Mesenchymal stem cell (in vitro differentiated cells and primary cell): ENCODE measurements at regions not wholly inside any gene's neighbourhood (a gene's known extent, or its start where the extent isn't known, plus 50 kb on each side); places are given as distances from the start of the nearest gene placed in this dataset.

ENCODE experiments used
- DNase-seq: peaks from one replicate; pipeline ENCODE4 v3.0.0-alpha.2; 2013
- H2AFZ ChIP-seq: one replicate; pipeline ENCODE4 v1.6.1; 2013; ENCODE audit warnings: low read depth, mild to moderate bottlenecking, control low read depth, inconsistent platforms, low read length, moderate library complexity
- H2AK5ac ChIP-seq: 2 replicates; pipeline ENCODE4 v1.6.1; 2013; ENCODE audit warnings: low read length, moderate library complexity, mild to moderate bottlenecking, inconsistent platforms; ENCODE audit not compliant: severe bottlenecking
- H2BK120ac ChIP-seq: one replicate; pipeline ENCODE4 v1.6.1; 2013; ENCODE audit warnings: low read depth, mild to moderate bottlenecking, inconsistent platforms, low read length, moderate library complexity
- H2BK12ac ChIP-seq, 2 experiments: one replicate each; pipeline ENCODE4 v1.6.1; 2013; ENCODE audit warnings: inconsistent platforms in 2 of 2, low read length in 2 of 2, mild to moderate bottlenecking in 2 of 2, moderate library complexity in 2 of 2, control low read depth in 1 of 2
- H2BK15ac ChIP-seq: one replicate; pipeline ENCODE4 v1.6.1; 2013; ENCODE audit warnings: mild to moderate bottlenecking, low read depth, inconsistent platforms; ENCODE audit not compliant: poor library complexity, severe bottlenecking
- H2BK5ac ChIP-seq: 2 replicates; pipeline ENCODE4 v1.6.1; 2013; ENCODE audit warnings: low read depth, mild to moderate bottlenecking, low read length, control low read depth, inconsistent platforms; ENCODE audit not compliant: poor library complexity, severe bottlenecking
- H3K14ac ChIP-seq, 2 experiments: one replicate each; pipeline ENCODE4 v1.6.1; 2013; ENCODE audit warnings: inconsistent platforms in 2 of 2, low read length in 2 of 2, control low read depth in 1 of 2, mild to moderate bottlenecking in 1 of 2, moderate library complexity in 1 of 2
- H3K18ac ChIP-seq, 2 experiments: one replicate each; pipeline ENCODE4 v1.6.1; 2013; ENCODE audit warnings: inconsistent platforms in 2 of 2, low read length in 2 of 2, control low read depth in 1 of 2, low read depth in 1 of 2, mild to moderate bottlenecking in 1 of 2
- H3K23ac ChIP-seq, 2 experiments: one replicate each; pipeline ENCODE4 v1.6.1; 2013; ENCODE audit warnings: inconsistent platforms in 2 of 2, low read length in 2 of 2, mild to moderate bottlenecking in 2 of 2, moderate library complexity in 2 of 2, control low read depth in 1 of 2
- H3K27ac ChIP-seq: 2 replicates; pipeline ENCODE4 v1.5.1; 2013; ENCODE audit warnings: mild to moderate bottlenecking, moderate library complexity, low read length, control low read depth, inconsistent platforms; ENCODE audit not compliant: poor library complexity, severe bottlenecking
- H3K27me3 ChIP-seq, 2 experiments: 2 replicates each; pipeline versions ENCODE4 v1.6.1 to v1.7.0; 2013; ENCODE audit warnings: low read length in 2 of 2, mild to moderate bottlenecking in 2 of 2, moderate library complexity in 2 of 2, control low read depth in 1 of 2, inconsistent platforms in 1 of 2; ENCODE audit not compliant: control insufficient read depth in 1 of 2, insufficient read depth in 1 of 2
- H3K36me3 ChIP-seq, 2 experiments: 2 replicates each; pipeline versions ENCODE4 v1.6.1 to v1.7.0; 2013; ENCODE audit warnings: low read length in 2 of 2, control low read depth in 1 of 2, inconsistent platforms in 1 of 2, low read depth in 1 of 2, mild to moderate bottlenecking in 1 of 2; ENCODE audit not compliant: insufficient read depth in 2 of 2, control insufficient read depth in 1 of 2
- H3K4ac ChIP-seq, 2 experiments: one replicate each; pipeline ENCODE4 v1.6.1; 2013; ENCODE audit warnings: inconsistent platforms in 2 of 2, low read length in 2 of 2, mild to moderate bottlenecking in 2 of 2, moderate library complexity in 2 of 2, control low read depth in 1 of 2, low read depth in 1 of 2
- H3K4me1 ChIP-seq: 2 replicates; pipeline ENCODE4 v1.6.1; 2013; ENCODE audit warnings: low read depth, low read length, control low read depth; ENCODE audit not compliant: control insufficient read depth, insufficient read depth
- H3K4me2 ChIP-seq: 2 replicates; pipeline ENCODE4 v1.6.1; 2013; ENCODE audit warnings: low read length, mild to moderate bottlenecking, inconsistent platforms; ENCODE audit not compliant: poor library complexity, severe bottlenecking
- H3K4me3 ChIP-seq, 2 experiments: 2 replicates each; pipeline versions ENCODE4 v1.5.1 to v1.7.0; 2013; ENCODE audit warnings: low read length in 2 of 2, mild to moderate bottlenecking in 2 of 2, control low read depth in 1 of 2, low read depth in 1 of 2; ENCODE audit not compliant: insufficient read depth in 1 of 2
- H3K79me1 ChIP-seq: replicated peaks from 2 replicates; pipeline ENCODE4 v1.6.1; 2013; ENCODE audit warnings: mild to moderate bottlenecking, control low read depth, low read length, inconsistent platforms; ENCODE audit not compliant: poor library complexity, severe bottlenecking
- H3K9ac ChIP-seq: 2 replicates; pipeline ENCODE4 v1.7.0; 2013; ENCODE audit warnings: mild to moderate bottlenecking, low read length, moderate library complexity
- H3K9me3 ChIP-seq: 2 replicates; pipeline ENCODE4 v1.7.0; 2013; ENCODE audit warnings: mild to moderate bottlenecking, low read length; ENCODE audit not compliant: control insufficient read depth
- H4K8ac ChIP-seq: one replicate; pipeline ENCODE4 v1.6.1; 2013; ENCODE audit warnings: inconsistent platforms, mild to moderate bottlenecking, low read length, moderate library complexity
- H4K91ac ChIP-seq: one replicate; pipeline ENCODE4 v1.6.1; 2013; ENCODE audit warnings: mild to moderate bottlenecking, low read length, inconsistent platforms
- WGBS: methylation state at CpG from one replicate; pipeline ENCODE4 v1.1.7; 2013; ENCODE audit warnings: mixed read lengths; 5-methylcytosine and 5-hydroxymethylcytosine counted together

DNA sequence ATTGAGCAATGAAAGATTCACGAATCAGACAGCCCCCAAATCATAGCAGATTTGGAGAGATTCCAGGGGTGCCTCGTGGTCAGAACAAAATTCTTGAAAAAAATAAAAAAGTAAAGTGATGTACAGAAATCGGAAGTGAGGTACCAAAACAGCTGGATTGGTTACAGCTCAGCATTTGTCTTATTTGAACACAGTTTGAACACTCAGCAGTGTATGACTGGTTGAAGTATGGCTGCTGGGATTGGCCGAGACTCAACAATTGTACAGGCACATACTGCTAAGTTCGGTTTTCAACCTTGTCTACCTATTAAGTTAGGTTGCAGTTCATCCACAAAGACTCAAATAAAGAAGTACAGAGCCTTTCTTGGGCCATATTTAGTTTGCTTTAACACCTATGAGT, 865.4 kb upstream of the TMEM132C start:
- no peaks in the 10 kb centered on the region for H3K27me3 ChIP-seq
- H2BK5ac ChIP-seq: no peak overlapping the region

DNA sequence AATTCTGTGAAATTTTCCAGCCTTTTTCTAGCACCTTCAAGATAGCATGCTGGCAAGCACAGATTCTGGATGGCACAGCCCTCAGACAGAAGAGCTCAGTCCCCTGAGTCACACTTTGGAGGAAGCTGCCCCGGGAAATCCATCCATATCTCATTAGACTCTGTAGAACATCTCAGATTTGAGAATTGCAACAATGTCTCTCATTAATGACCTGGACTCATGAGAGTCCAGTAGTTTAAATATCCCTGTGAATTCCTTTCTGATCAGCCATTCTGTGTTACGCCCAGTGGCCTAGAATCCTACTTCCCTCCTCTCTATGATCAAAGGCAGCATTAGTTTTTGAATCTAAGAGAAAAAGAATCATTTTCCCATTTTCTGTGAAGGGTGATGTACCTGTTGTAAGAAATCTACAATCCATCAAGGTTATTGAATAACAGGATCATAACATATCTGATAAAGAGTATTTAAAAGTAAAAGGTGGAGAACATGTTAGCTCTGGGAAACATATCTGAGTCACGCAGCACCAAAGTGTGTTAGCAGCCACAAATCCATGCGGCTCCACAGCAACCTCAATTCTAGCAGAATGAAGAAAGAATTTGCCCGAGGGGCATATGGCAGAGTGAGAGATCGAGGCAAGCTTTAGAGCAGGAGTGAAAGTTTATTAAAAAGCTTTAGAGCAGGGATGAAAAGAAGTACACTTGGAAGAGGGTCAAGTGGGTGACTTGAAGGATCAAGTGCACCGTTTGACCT, 855.6 kb upstream of the TMEM132C start:
- no peak overlapping the region for H2BK15ac ChIP-seq
- no peaks in the 10 kb centered on the region for H3K9me3 ChIP-seq
- H2AFZ ChIP-seq: no peak overlapping the region
- no peak overlapping the region for H2BK120ac ChIP-seq
- no peak overlapping the region for H3K4ac ChIP-seq
- no peak for DNase-seq
- H3K23ac ChIP-seq: no peak overlapping the region
- H3K27me3 ChIP-seq: peaks cover 0 to 3% of the 10 kb centered on the region in 2 experiments
- no peak overlapping the region for H2AK5ac ChIP-seq
- H3K14ac ChIP-seq: no peak overlapping the region
- H4K8ac ChIP-seq: no peak overlapping the region
- H3K9ac ChIP-seq: no peak overlapping the region
- H2BK5ac ChIP-seq: no peak overlapping the region
- H3K4me3 ChIP-seq: no peak overlapping the region
- no peaks in the 10 kb centered on the region for H3K4me1 ChIP-seq
- 82% methylated on average over 6 of the region's 7 CpGs for WGBS
- H3K4me2 ChIP-seq: no peak overlapping the region
- H3K79me1 ChIP-seq: no peaks in the 10 kb centered on the region
- H4K91ac ChIP-seq: no peak overlapping the region
- H3K27ac ChIP-seq: no peak overlapping the region
- H3K18ac ChIP-seq: no peak overlapping the region
- H2BK12ac ChIP-seq: no peak overlapping the region
- no peaks in the 10 kb centered on the region for H3K36me3 ChIP-seq

More for the DNA sequence above, 865.4 kb upstream of the TMEM132C start:
- H2BK120ac ChIP-seq: no peak overlapping the region
- no peak overlapping the region for H3K18ac ChIP-seq
- H3K36me3 ChIP-seq: no peaks in the 10 kb centered on the region
- H3K27ac ChIP-seq: no peak overlapping the region
- H3K79me1 ChIP-seq: no peaks in the 10 kb centered on the region
- no peak overlapping the region for H2AK5ac ChIP-seq
- peaks cover 12% of the 10 kb centered on the region for H3K9me3 ChIP-seq
- 89% methylated on average over 4 of the region's 5 CpGs for WGBS
- H3K4me3 ChIP-seq: no peak overlapping the region
- H3K9ac ChIP-seq: no peak overlapping the region
- H3K23ac ChIP-seq: no peak overlapping the region
- H2BK15ac ChIP-seq: no peak overlapping the region
- no peak overlapping the region for H4K91ac ChIP-seq
- H3K4me2 ChIP-seq: no peak overlapping the region
- no peak for DNase-seq
- peaks cover 4% of the 10 kb centered on the region for H3K4me1 ChIP-seq
- no peak overlapping the region for H2AFZ ChIP-seq
- no peak overlapping the region for H3K14ac ChIP-seq
- H2BK12ac ChIP-seq: no peak overlapping the region
- H3K4ac ChIP-seq: no peak overlapping the region
- no peak overlapping the region for H4K8ac ChIP-seq

DNA sequence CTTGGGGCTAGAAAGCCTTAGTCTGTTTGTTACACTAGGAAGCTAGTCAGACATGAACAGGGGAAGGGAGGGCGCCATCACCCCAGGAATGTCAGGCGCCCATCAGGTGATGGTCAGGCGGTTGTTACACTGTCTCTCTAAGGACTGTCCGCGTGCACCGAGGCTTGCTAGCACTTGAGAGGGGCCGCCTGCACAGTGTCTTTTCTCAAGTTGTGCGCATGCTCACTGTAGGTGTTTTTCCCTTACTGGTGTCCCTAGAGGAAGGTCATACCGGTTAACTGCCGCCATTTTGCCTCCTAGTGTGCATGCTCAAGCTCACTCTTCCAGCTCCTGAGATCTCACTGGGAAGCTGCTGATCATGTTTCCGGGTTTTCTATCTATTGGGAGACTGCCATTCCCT, 855.0 kb upstream of the TMEM132C start:
- H2BK12ac ChIP-seq: no peak overlapping the region
- H3K9ac ChIP-seq: no peak overlapping the region
- no peak overlapping the region for H2AK5ac ChIP-seq
- H3K4ac ChIP-seq: no peak overlapping the region
- no peak overlapping the region for H3K4me2 ChIP-seq
- H3K23ac ChIP-seq: no peak overlapping the region
- no peaks in the 10 kb centered on the region for H3K79me1 ChIP-seq
- H3K9me3 ChIP-seq: peaks cover 2% of the 10 kb centered on the region
- no peak for DNase-seq
- H4K91ac ChIP-seq: no peak overlapping the region
- no peak overlapping the region for H3K4me3 ChIP-seq
- H2AFZ ChIP-seq: no peak overlapping the region
- H2BK15ac ChIP-seq: no peak overlapping the region
- 89% methylated on average over 11 of the region's 11 CpGs for WGBS
- H2BK120ac ChIP-seq: no peak overlapping the region
- peaks cover 0 to 3% of the 10 kb centered on the region in 2 experiments for H3K27me3 ChIP-seq
- no peak overlapping the region for H4K8ac ChIP-seq
- H3K18ac ChIP-seq: no peak overlapping the region
- H2BK5ac ChIP-seq: no peak overlapping the region
- no peaks in the 10 kb centered on the region for H3K4me1 ChIP-seq
- H3K27ac ChIP-seq: no peak overlapping the region
- no peaks in the 10 kb centered on the region for H3K36me3 ChIP-seq
- H3K14ac ChIP-seq: no peak overlapping the region

DNA sequence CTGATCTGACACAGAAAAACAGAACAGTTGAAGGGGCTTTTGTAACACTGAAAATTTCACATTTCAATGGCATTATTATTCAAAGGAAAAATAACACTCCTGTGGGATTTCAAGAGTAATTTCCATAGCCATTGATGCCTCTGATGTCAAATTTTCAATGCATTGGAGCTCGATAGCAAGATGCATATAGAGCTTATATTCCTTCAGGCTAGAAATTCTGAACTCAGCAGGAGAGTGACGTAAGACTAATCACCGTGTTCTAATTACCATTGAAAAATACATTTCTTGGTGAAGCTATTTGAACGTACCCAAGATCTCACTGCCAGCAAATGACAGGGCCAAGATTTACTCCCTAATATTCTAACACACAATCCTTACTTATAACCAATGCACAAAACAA, 854.1 kb upstream of the TMEM132C start:
- Histone ChIP-seq H2BK12ac (no peak overlapping the region), H4K8ac (no peak overlapping the region), H3K14ac (no peak overlapping the region), H3K79me1 (no peaks in the 10 kb centered on the region), H3K27ac (no peak overlapping the region), H3K4me2 (no peak overlapping the region), H3K4ac (no peak overlapping the region), H3K4me3 (no peak overlapping the region), H3K36me3 (no peaks in the 10 kb centered on the region), H2BK5ac (no peak overlapping the region), H2BK15ac (no peak overlapping the region), H3K4me1 (no peaks in the 10 kb centered on the region), H2BK120ac (no peak overlapping the region), H3K9ac (no peak overlapping the region), H3K18ac (no peak overlapping the region), H3K27me3 (peaks cover 0 to 3% of the 10 kb centered on the region in 2 experiments), H2AK5ac (no peak overlapping the region), H4K91ac (no peak overlapping the region), H2AFZ (no peak overlapping the region), H3K23ac (no peak overlapping the region), H3K9me3 (peaks cover 11% of the 10 kb centered on the region)
- no peak for DNase-seq
- WGBS: 86% methylated on average over 4 of the region's 4 CpGs
